Central memory CD8-positive, alpha-beta T cell (primary cell): ENCODE measurements at regions not wholly inside any gene's neighbourhood (a gene's known extent, or its start where the extent isn't known, plus 50 kb on each side); places are given as distances from the start of the nearest gene placed in this dataset.

Experiments
- ATAC-seq: fragments of 150-1000 bp; cut with Tn5 transposase; replicated peaks from 2 replicates; pipeline ENCODE4 v1.10.0; 2022; ENCODE audit warnings: mild to moderate bottlenecking, moderate FRiP score, moderate number of reproducible peaks; ENCODE audit not compliant: poor library complexity, severe bottlenecking; ENCODE audit errors: extremely low read depth
- DNase-seq, 2 donors: peaks; one replicate each; pipeline ENCODE4 v3.0.0; 2021; ENCODE audit warnings: low spot score in 2 of 2
- H3K27ac Mint-ChIP-seq: one replicate; pipeline ENCODE4 v1.8.0; 2022; ENCODE audit warnings: low read depth, mild to moderate bottlenecking, moderate library complexity, mixed read lengths
- H3K27me3 Mint-ChIP-seq: one replicate; pipeline ENCODE4 v1.8.0; 2022; ENCODE audit warnings: mixed read lengths
- H3K36me3 Mint-ChIP-seq: one replicate; pipeline ENCODE4 v1.8.0; 2022; ENCODE audit warnings: mild to moderate bottlenecking, moderate library complexity, mixed read lengths; ENCODE audit not compliant: insufficient read depth
- H3K4me1 Mint-ChIP-seq: one replicate; pipeline ENCODE4 v1.8.0; 2022; ENCODE audit warnings: mixed read lengths
- H3K4me3 Mint-ChIP-seq: one replicate; pipeline ENCODE4 v1.8.0; 2022; ENCODE audit warnings: mild to moderate bottlenecking, moderate library complexity, mixed read lengths
- H3K9me3 Mint-ChIP-seq: one replicate; pipeline ENCODE4 v1.8.0; 2022; ENCODE audit warnings: mixed read lengths

DNA sequence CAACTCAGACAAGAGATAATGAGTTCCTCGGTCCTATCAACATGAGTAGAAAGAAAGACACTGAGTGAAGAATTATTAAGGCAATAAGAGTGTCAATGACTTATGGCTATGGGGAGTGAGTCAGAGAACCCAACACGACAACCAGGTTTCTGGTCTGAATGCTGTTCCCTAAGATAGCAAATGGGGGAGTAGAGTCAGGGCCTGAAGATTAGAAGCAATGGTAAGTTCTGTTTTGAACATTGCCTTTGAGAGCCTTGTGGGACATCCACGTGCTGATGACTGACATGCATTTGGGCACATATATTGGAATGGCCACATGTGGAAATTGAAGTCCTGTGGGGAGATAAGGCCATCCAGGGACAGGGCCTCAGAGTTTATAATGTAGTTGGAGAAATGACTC, 254.4 kb upstream of the TCF21 start:
- Mint-ChIP-seq H3K4me3 (no peak overlapping the region), H3K36me3 (no peaks in the 10 kb centered on the region), H3K27me3 (no peaks in the 10 kb centered on the region), H3K9me3 (no peaks in the 10 kb centered on the region), H3K4me1 (no peaks in the 10 kb centered on the region), H3K27ac (no peak overlapping the region)
- no peak for DNase-seq
- no peak for ATAC-seq

DNA sequence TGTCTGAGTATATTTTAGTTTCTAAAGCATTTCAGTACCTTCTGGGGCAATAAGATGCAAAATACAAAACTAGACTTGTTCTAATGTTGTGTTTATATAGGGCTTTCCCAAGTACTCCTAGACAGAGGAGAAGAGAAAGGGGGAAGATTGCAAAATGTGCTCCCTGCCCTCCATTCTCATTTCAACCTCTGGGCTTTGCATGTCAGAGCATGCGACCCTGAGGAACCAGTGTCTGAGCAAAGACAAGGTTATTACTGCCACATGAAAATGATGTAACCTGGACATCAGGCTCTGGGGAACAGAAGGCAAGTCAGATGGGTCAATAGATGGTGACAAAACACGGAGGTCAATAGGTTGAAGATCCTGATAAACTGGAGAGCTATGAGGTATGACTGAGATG, 253.5 kb upstream of the TCF21 start:
- Mint-ChIP-seq H3K4me3 (no peak overlapping the region), H3K4me1 (no peaks in the 10 kb centered on the region), H3K27ac (no peak overlapping the region), H3K27me3 (no peaks in the 10 kb centered on the region), H3K9me3 (no peaks in the 10 kb centered on the region), H3K36me3 (no peaks in the 10 kb centered on the region)
- DNase-seq = no peak
- no peak for ATAC-seq

DNA sequence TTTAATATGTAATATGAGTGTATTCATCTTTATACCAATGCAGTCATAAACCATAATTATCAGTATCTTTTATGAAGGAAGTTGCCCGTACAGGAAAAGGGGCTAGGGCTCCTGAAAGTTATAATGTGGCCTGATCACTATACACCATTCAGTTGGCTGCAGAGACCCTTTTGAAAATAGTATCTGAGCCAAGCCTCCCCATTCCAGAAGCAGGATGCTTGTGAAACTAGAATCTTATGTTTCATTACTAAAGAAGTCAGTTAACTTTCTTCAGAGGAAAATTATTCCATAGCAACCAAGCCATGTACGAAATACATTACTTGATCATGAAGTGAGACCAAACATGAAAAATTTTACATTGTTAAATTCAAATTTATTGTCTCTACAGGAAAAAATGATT, 251.5 kb upstream of the TCF21 start:
- no peak overlapping the region for H3K4me3 Mint-ChIP-seq
- no peaks in the 10 kb centered on the region for H3K4me1 Mint-ChIP-seq
- H3K36me3 Mint-ChIP-seq = no peaks in the 10 kb centered on the region
- no peaks in the 10 kb centered on the region for H3K27me3 Mint-ChIP-seq
- no peak overlapping the region for H3K27ac Mint-ChIP-seq
- H3K9me3 Mint-ChIP-seq = no peaks in the 10 kb centered on the region
- DNase-seq (no peak), ATAC-seq (no peak)

DNA sequence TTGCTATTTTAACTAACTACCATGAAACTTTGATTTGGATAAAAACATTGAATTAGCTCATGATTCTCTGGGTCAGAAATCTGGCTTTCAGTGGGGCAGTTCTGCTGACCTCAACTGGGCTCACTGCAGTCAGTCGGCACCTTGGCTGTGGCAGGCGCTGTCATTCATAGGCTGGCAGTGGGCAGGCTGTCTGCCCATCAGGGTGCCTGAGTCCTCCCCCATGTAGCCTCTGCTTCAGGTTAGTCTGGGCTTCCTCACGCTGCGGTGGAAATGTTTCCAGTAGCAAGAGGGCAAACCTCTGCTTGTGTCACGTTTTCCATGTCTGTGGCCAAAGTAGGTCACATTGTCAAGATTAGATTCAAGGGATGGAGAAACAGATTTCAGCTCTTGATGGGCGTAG, 251.0 kb upstream of the TCF21 start:
- no peaks in the 10 kb centered on the region for H3K36me3 Mint-ChIP-seq

GRCh38 chr6:133641104-133641503, 247.8 kb upstream of the TCF21 start:
- Mint-ChIP-seq H3K4me1 (no peaks in the 10 kb centered on the region), H3K36me3 (no peaks in the 10 kb centered on the region), H3K27me3 (no peaks in the 10 kb centered on the region), H3K4me3 (no peak overlapping the region), H3K27ac (no peak overlapping the region), H3K9me3 (no peaks in the 10 kb centered on the region)
- DNase-seq (no peak), ATAC-seq (no peak)

More for the DNA sequence above, 251.0 kb upstream of the TCF21 start:
- Mint-ChIP-seq H3K4me3 (no peak overlapping the region), H3K9me3 (no peaks in the 10 kb centered on the region), H3K27ac (no peak overlapping the region), H3K4me1 (no peaks in the 10 kb centered on the region), H3K27me3 (no peaks in the 10 kb centered on the region)
- DNase-seq (no peak), ATAC-seq (no peak)

DNA sequence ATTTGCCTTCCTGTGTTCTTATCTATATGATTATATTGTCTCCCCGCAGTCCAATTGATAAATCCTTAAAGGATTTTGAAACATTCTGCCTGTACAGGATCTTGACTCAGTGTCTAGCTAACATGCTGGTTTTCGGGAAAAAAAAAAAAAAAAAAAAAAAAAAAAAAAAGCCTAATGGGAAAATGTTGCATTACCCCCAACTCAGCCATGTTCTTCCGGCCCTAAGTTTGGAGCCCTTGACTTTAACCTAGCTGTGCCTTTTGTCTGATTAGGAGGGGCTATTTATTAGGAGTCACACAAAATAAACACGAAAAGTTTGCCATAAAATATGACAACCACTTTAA, 244.4 kb upstream of the TCF21 start:
- DNase-seq = no peak
- Mint-ChIP-seq H3K27ac (no peak overlapping the region), H3K36me3 (no peaks in the 10 kb centered on the region), H3K9me3 (no peaks in the 10 kb centered on the region), H3K27me3 (no peaks in the 10 kb centered on the region), H3K4me3 (no peak overlapping the region), H3K4me1 (no peaks in the 10 kb centered on the region)
- no peak for ATAC-seq

GRCh38 chr6:133644892-133645619, 243.9 kb upstream of the TCF21 start:
- Mint-ChIP-seq H3K4me3 (no peak overlapping the region), H3K4me1 (no peaks in the 10 kb centered on the region), H3K27me3 (no peaks in the 10 kb centered on the region), H3K36me3 (no peaks in the 10 kb centered on the region), H3K27ac (no peak overlapping the region), H3K9me3 (no peaks in the 10 kb centered on the region)
- ATAC-seq (no peak), DNase-seq (no peak)

GRCh38 chr6:133645966-133646740, 242.8 kb upstream of the TCF21 start:
- Mint-ChIP-seq H3K27me3 (no peaks in the 10 kb centered on the region), H3K4me3 (no peak overlapping the region), H3K9me3 (no peaks in the 10 kb centered on the region), H3K4me1 (no peaks in the 10 kb centered on the region), H3K36me3 (no peaks in the 10 kb centered on the region), H3K27ac (no peak overlapping the region)
- no peak for ATAC-seq
- no peak for DNase-seq

DNA sequence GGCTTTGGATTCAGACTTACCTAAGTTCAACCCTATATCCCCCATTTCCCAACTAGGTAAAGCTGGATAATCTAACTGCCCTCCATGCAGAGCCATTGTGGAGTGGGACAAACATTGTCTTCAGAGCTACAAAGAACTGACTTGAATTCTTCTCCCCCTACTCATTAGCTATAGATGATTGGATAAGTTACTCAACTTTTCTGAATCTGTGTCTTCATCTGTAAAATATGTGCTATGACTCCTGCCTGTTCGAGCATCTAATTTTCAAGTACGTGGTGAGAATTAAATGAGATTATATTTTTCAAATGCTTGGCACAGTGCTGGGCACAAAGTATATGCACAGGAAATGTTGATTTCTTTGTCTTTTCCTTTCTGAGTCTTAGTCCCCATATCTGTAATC, 240.3 kb upstream of the TCF21 start:
- Mint-ChIP-seq H3K36me3 (no peaks in the 10 kb centered on the region), H3K4me1 (no peaks in the 10 kb centered on the region), H3K27me3 (no peaks in the 10 kb centered on the region), H3K4me3 (no peak overlapping the region), H3K27ac (no peak overlapping the region), H3K9me3 (no peaks in the 10 kb centered on the region)
- DNase-seq (no peak), ATAC-seq (no peak)

- ATAC-seq = no peak
- H3K27me3 Mint-ChIP-seq = no peaks in the 10 kb centered on the region
- no peaks in the 10 kb centered on the region for H3K9me3 Mint-ChIP-seq
- H3K27ac Mint-ChIP-seq = no peak overlapping the region
- DNase-seq = no peak
- no peak overlapping the region for H3K4me3 Mint-ChIP-seq
- no peaks in the 10 kb centered on the region for H3K36me3 Mint-ChIP-seq
- no peaks in the 10 kb centered on the region for H3K4me1 Mint-ChIP-seq
Observed at GRCh38 chr6:133671376-133671775, 217.5 kb upstream of the TCF21 start.

DNA sequence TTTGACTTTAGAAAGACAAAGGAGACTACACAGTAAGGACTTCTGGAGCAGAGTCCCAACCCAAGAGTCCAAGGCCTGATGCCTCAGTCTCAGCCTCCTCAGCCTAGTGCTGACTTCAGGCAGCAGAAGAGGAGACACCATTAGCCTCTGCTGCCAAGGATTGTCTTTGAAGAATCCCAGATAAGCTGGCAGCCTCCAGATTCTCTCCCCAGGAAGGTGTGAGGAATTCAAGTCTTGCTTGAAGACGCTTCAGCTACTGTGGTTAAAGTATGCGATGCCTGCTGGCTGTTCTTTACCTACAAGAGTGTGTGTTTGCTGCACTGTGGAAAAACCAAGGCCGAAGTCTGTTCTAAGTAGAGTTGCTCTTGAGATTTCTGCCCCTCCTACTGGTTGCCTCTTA, 215.9 kb upstream of the TCF21 start:
- no peak for ATAC-seq

GRCh38 chr6:133674661-133675060, 214.3 kb upstream of the TCF21 start:
- Mint-ChIP-seq H3K9me3 (no peaks in the 10 kb centered on the region), H3K4me1 (no peaks in the 10 kb centered on the region)

More for the DNA sequence above, 215.9 kb upstream of the TCF21 start:
- H3K4me1 Mint-ChIP-seq = no peaks in the 10 kb centered on the region
- no peaks in the 10 kb centered on the region for H3K9me3 Mint-ChIP-seq
- H3K27me3 Mint-ChIP-seq = no peaks in the 10 kb centered on the region
- no peaks in the 10 kb centered on the region for H3K36me3 Mint-ChIP-seq
- no peak overlapping the region for H3K4me3 Mint-ChIP-seq
- no peak overlapping the region for H3K27ac Mint-ChIP-seq
- DNase-seq = no peak

GRCh38 chr6:133680994-133681393, 207.9 kb upstream of the TCF21 start:
- Mint-ChIP-seq H3K9me3 (no peaks in the 10 kb centered on the region), H3K4me1 (no peaks in the 10 kb centered on the region), H3K4me3 (no peak overlapping the region), H3K27me3 (no peaks in the 10 kb centered on the region), H3K27ac (no peak overlapping the region), H3K36me3 (no peaks in the 10 kb centered on the region)
- DNase-seq (no peak), ATAC-seq (no peak)

More at GRCh38 chr6:133674661-133675060, 214.3 kb upstream of the TCF21 start:
- Mint-ChIP-seq H3K4me3 (no peak overlapping the region), H3K27ac (no peak overlapping the region), H3K36me3 (no peaks in the 10 kb centered on the region), H3K27me3 (no peaks in the 10 kb centered on the region)
- no peak for ATAC-seq
- no peak for DNase-seq
